ENCODE measurements at regions not wholly inside any gene's neighbourhood (a gene's known extent, or its start where the extent isn't known, plus 50 kb on each side); places are given as distances from the start of the nearest gene placed in this dataset.

DNA sequence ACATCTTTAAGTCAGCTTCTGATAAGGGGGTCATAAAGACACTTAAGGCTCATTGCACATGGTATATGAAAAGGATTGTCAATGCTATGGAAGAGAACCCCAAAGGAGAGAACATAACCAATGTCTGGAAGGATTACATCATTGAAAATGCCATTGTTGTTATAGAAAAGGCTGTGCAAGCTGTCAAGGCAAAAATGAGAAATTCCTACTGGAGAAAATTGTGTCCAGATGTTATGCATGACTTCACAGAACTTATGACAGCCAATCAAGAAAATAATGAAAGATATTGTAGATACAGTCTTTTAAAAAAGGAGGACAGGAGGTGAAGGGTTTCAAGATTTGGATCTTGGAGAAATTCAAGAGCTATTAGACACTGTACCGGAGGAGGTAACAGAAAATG, 96.3 kb upstream of the MBNL1 start:
- no peaks in the 10 kb centered on the region for H3K9me3 Mint-ChIP-seq (ENCODE audit: unreplicated experiment)

DNA sequence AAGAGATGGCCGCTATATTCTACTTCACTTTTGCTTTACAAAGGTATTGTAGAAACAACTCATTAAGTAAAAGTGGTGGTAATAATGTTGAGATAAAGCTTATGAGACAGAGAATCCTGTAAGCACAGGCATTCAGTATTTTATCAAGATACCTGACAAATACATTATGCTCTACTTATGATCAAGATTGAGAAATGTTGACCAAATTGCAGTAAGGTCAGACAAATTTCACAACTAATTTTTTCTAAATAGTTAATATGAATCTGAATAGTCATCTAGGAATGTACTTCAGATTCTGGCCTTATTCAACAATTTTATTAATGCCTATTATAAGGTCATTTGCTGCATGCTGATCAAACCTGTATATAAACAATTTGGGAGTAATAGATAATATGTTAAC, 95.1 kb upstream of the MBNL1 start:
- Mint-ChIP-seq H3K4me3 (ENCODE audit: unreplicated experiment) (no peak overlapping the region), H3K27ac (ENCODE audit: unreplicated experiment) (no peak overlapping the region)
- TF ChIP-seq, protein P1, sequence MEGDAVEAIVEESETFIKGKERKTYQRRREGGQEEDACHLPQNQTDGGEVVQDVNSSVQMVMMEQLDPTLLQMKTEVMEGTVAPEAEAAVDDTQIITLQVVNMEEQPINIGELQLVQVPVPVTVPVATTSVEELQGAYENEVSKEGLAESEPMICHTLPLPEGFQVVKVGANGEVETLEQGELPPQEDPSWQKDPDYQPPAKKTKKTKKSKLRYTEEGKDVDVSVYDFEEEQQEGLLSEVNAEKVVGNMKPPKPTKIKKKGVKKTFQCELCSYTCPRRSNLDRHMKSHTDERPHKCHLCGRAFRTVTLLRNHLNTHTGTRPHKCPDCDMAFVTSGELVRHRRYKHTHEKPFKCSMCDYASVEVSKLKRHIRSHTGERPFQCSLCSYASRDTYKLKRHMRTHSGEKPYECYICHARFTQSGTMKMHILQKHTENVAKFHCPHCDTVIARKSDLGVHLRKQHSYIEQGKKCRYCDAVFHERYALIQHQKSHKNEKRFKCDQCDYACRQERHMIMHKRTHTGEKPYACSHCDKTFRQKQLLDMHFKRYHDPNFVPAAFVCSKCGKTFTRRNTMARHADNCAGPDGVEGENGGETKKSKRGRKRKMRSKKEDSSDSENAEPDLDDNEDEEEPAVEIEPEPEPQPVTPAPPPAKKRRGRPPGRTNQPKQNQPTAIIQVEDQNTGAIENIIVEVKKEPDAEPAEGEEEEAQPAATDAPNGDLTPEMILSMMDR (IDR thresholded peaks at IDR 0.05; ENCODE audit: partially characterized antibody, unreplicated experiment): no peak

More for the DNA sequence above, 96.3 kb upstream of the MBNL1 start:
- TF ChIP-seq, protein P1 (IDR thresholded peaks at IDR 0.05; ENCODE audit: partially characterized antibody, unreplicated experiment): no peak
- Mint-ChIP-seq H3K27me3 (ENCODE audit: unreplicated experiment) (no peaks in the 10 kb centered on the region), H3K4me1 (ENCODE audit: low read depth, unreplicated experiment) (no peaks in the 10 kb centered on the region), H3K4me3 (ENCODE audit: unreplicated experiment) (no peak overlapping the region), H3K27ac (ENCODE audit: unreplicated experiment) (no peak overlapping the region), H3K36me3 (ENCODE audit: unreplicated experiment) (no peaks in the 10 kb centered on the region)
- no peak for DNase-seq

DNA sequence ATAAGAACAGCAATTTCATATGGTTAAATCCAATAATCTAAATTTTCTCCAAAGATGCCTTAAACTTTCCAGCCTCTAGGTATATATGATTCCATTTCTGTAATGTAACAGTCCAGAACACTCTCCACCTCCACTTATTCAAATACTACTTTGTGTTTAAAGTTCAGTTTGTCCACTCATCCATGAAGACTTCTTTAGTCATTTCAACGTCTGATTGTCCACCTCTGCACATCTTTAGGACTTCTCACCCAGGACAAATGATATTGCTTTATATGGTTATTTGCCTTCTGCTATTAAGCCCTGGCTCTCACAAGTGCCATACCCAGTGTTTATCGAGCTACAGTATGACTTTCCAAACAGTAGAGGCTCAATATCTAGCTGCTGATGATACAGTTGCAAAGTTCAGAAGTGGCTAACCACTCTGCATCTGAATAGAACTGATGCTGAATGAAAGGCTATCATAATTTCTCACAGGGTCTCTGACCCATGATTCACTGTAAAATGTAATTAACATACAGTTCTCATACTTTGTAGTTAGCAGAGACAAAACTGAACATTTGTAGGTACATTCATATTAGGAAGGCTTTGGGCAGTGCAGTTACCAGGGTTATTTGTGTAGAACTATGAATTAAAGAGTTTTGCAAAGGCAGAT, 93.7 kb upstream of the MBNL1 start:
- TF ChIP-seq, protein P1 (IDR thresholded peaks at IDR 0.05; ENCODE audit: partially characterized antibody, unreplicated experiment): no peak
- H3K27me3 Mint-ChIP-seq (ENCODE audit: unreplicated experiment): no peaks in the 10 kb centered on the region

More for the DNA sequence above, 95.1 kb upstream of the MBNL1 start:
- no peak for DNase-seq
- Mint-ChIP-seq H3K27me3 (ENCODE audit: unreplicated experiment) (no peaks in the 10 kb centered on the region), H3K9me3 (ENCODE audit: unreplicated experiment) (no peaks in the 10 kb centered on the region), H3K4me1 (ENCODE audit: low read depth, unreplicated experiment) (no peaks in the 10 kb centered on the region), H3K36me3 (ENCODE audit: unreplicated experiment) (no peaks in the 10 kb centered on the region)

DNA sequence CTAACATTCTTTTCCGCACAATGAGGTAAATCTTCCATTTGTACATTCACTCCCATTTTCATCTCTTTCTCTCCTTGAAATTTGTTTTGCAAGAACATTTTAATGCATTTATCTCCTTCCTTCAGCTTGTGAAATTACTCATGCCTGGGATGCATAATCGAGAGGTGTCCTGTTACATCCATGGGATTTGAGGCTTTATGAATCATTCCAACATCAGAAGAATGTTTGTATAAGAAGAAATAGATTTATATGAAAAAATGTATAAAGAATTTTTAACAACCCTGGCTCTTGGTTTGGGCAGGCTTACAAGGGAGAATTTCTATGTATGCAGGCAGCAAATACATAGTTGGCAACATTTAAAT, 93.2 kb upstream of the MBNL1 start:
- TF ChIP-seq, protein P1 (IDR thresholded peaks at IDR 0.05; ENCODE audit: partially characterized antibody, unreplicated experiment): no peak
- DNase-seq: no peak
- Mint-ChIP-seq H3K36me3 (ENCODE audit: unreplicated experiment) (no peaks in the 10 kb centered on the region), H3K27me3 (ENCODE audit: unreplicated experiment) (no peaks in the 10 kb centered on the region), H3K4me1 (ENCODE audit: low read depth, unreplicated experiment) (no peaks in the 10 kb centered on the region), H3K27ac (ENCODE audit: unreplicated experiment) (no peak overlapping the region), H3K9me3 (ENCODE audit: unreplicated experiment) (no peaks in the 10 kb centered on the region), H3K4me3 (ENCODE audit: unreplicated experiment) (no peak overlapping the region)

More for the DNA sequence above, 93.7 kb upstream of the MBNL1 start:
- Mint-ChIP-seq H3K4me1 (ENCODE audit: low read depth, unreplicated experiment) (no peaks in the 10 kb centered on the region), H3K36me3 (ENCODE audit: unreplicated experiment) (no peaks in the 10 kb centered on the region), H3K4me3 (ENCODE audit: unreplicated experiment) (no peak overlapping the region), H3K9me3 (ENCODE audit: unreplicated experiment) (no peaks in the 10 kb centered on the region), H3K27ac (ENCODE audit: unreplicated experiment) (no peak overlapping the region)
- DNase-seq: no peak

DNA sequence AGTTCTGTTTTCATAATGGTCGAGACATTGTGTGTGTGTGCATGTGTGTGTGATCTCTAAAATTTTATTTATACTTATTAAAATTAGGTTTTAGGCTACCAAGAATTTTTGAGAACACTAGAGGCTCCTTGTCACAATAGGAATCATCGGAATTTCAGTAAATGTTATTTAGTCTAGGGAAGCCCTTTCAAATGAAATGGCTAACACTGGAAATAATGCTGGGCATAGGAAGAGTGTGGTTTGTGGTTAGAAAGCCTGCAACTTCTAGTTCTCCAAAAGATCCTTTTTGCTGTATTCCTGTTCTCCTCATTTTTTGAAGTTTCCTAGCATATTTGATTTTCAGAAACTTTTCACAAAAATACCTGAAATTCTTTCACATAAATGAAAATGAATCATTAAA, 92.5 kb upstream of the MBNL1 start:
- Mint-ChIP-seq H3K36me3 (ENCODE audit: unreplicated experiment) (no peaks in the 10 kb centered on the region), H3K4me3 (ENCODE audit: unreplicated experiment) (no peak overlapping the region), H3K9me3 (ENCODE audit: unreplicated experiment) (no peaks in the 10 kb centered on the region), H3K27me3 (ENCODE audit: unreplicated experiment) (no peaks in the 10 kb centered on the region), H3K4me1 (ENCODE audit: low read depth, unreplicated experiment) (no peaks in the 10 kb centered on the region), H3K27ac (ENCODE audit: unreplicated experiment) (no peak overlapping the region)
- TF ChIP-seq, protein P1 (IDR thresholded peaks at IDR 0.05; ENCODE audit: partially characterized antibody, unreplicated experiment): no peak
- no peak for DNase-seq
